ENCODE measurements at regions not wholly inside any gene's neighbourhood (a gene's known extent, or its start where the extent isn't known, plus 50 kb on each side); places are given as distances from the start of the nearest gene placed in this dataset.
A peak's percentile ranks its signal among the peaks of the same experiment; 100 is the strongest.

GRCh38 chr13:50401049-50401505 lies 385.8 kb downstream of the KCNRG start:
- DNase-seq = no peak
- peak; percentile 31 for ATAC-seq (ENCODE audit: poor library complexity)
- intact Hi-C loops (cut with DNase I) = no loop called here

DNA sequence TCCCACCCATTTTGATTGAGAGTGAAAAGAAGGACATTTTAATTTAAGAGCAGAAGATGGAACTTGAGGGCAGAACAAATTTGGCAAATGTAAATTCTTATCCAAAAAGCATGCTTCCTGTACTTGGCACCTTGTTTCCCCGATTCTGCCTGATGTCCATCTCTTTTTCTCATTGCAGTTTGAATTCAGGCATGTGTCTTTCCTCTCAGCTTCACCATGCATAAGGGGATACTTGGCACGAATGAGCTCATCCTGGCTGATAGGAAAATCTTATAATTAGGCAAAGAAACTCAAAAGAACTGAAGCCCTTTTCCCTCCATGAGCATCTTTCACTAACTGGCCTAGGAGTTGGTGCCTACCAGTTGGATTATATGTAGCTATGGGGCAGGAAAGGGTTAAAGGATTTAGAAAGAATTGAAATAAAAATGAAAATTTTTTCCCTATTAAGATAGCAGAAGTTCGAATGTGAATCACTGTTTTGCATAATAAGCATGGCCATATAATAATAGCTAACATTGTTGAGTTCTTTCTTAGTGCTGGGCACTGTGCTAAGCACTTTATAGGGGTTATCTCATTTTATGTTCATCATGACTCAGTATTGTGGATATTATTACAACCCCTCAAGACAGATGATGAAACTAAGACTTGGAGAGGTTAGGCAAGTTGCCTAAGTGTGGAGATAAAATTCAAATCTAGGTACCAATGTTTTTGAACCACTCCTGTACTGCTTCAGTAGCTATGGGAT lies 386.6 kb downstream of the KCNRG start:
- DNase-seq = no peak
- intact Hi-C loops (cut with DNase I) = no loop called here

DNA sequence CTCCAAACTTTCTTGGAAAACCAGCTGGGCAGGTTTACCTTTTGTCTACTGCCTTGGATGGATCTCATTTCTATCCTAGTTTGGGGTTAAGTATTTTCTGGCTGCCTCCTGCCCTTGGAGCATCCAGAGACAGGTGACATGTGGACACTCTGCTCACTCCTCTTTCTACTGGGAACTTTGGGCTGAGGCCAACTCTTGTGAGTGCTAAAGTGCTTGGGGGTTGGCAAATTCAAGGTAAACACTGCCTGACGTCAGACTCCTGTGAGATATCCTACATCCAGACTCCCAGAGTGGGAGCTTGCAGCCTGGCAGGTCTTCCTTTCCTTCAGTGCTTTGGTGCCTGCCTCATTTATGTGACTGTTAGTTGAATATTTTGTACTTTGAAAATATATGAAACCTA lies 388.1 kb downstream of the KCNRG start:
- ATAC-seq (ENCODE audit: poor library complexity) (peak; percentile 57), DNase-seq (no peak)
- intact Hi-C loops (cut with DNase I) = no loop called here

More for the DNA sequence above, 386.6 kb downstream of the KCNRG start:
- ATAC-seq (ENCODE audit: poor library complexity) = no peak

- DNase-seq (no peak), ATAC-seq (ENCODE audit: poor library complexity) (no peak)
- intact Hi-C loops (cut with DNase I) = no loop called here
These were observed 388.9 kb downstream of the KCNRG start for GRCh38 chr13:50404116-50404515.

DNA sequence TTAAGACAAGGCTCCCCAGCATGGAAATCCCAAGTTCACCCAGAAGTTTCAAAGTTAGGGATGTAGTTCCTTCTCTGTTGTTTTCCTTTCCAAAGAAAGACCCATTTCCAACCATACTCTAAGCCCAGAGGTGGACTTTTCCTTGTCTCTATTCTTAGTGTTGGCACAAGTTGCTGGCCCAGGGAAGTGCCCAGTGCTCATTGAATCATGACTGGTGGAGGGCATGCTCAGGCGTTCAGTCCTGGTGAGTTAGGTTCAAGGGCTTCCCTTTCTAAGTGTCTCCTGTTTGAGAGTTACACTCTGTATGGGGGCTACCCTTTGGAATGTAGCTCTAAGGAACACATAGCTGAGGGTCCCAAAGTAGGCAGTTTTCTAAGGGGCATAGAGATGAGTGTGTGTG lies 389.5 kb downstream of the KCNRG start:
- DNase-seq (no peak), ATAC-seq (ENCODE audit: poor library complexity) (no peak)
- intact Hi-C loops (cut with DNase I) = no loop called here

DNA sequence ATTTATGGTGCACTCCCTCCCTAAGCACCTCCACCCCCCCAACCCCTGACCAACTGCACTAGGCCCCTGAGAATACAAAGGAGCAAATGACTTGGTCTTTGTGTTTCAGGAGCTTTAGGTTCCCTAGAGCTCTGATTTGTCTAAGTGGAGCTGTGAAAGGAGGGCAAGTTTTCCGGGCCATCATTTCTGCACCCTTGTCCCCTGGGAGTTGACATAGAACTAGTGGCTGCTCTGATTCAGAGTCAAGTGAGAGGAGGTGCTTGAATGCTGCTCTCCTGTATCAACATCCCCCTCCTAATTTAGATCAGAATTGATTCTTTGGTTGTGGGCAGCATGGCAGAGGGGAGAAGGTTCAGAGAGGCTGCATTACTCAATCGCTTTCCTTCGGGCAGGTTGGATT lies 391.6 kb downstream of the KCNRG start:
- intact Hi-C loops (cut with DNase I) = no loop called here
- no peak for DNase-seq
- ATAC-seq (ENCODE audit: poor library complexity) = no peak

DNA sequence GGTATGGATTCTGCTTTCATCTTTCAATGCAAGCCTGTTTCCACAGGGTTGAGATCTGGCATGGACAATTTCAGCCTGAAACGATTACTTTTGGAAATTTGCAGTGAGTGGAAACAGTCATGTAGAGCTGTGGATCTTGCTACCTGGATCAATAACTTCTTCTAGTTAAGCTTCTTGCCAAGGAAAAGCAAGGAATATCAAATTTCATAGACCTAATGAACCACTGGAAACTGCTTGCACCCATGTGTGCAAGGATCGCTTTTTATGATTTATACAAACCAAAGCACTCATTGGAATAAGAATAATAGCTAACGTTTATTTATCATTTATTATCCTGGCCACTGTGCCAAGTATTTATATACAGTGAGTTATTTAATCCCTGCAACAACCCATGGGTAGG lies 392.8 kb downstream of the KCNRG start:
- ATAC-seq (ENCODE audit: poor library complexity) (no peak), DNase-seq (no peak)
- intact Hi-C loops (cut with DNase I) = no loop called here

GRCh38 chr13:50409220-50409619 lies 394.0 kb downstream of the KCNRG start:
- DNase-seq (no peak), ATAC-seq (ENCODE audit: poor library complexity) (no peak)
- intact Hi-C loops (cut with DNase I) = no loop called here

- no peak for DNase-seq
- peak; percentile 52 for ATAC-seq (ENCODE audit: poor library complexity)
- intact Hi-C loops (cut with DNase I) = no loop called here
These were observed 395.9 kb downstream of the KCNRG start for GRCh38 chr13:50410921-50411746.

DNA sequence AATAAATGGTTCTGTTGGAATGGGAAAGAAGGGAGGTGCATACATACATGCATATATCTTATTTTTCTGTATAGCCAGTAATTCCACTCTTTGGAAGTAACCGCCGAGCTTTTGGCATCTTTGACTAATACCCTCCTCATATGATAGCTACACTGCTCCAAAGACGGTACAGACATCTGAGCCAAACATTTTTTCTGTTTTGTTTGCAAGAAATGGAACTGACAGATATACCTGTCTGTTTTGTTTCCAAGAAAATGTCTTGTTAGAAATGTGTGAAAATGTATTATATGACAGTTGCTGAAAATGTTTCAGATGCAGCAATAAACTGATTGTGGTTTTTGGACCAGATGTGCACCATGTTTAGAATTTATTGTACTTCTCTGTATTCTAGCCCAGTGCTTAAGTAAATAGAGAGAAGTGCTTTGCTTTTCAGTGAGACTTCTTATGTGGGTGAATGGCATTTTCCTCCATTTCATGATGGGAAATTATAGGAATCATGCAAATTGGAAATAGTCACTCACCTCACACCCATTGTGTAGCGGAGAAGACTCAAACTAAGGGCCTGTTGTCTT lies 396.9 kb downstream of the KCNRG start:
- DNase-seq (no peak), ATAC-seq (ENCODE audit: poor library complexity) (no peak)
- intact Hi-C loops (cut with DNase I) = no loop called here

DNA sequence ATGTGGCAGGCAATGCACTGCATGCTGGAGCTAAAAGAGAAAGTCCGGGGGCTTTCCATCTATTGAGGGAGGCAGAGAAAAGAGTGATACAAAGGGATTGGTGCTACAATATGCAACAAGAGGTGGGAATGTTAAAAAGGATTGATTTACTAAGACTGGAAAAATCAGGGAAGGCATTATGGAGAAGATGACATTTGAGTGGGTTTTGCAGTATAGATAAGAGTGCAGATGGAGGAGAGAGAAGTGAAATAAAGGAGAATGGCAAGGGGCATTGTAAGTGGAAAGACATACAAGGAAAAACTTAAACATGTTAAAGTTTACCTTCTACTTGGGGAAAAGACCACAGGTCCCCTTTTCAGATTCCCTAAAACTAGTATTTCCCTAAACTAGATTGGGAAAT lies 399.4 kb downstream of the KCNRG start:
- intact Hi-C loops (cut with DNase I) = no loop called here
- ATAC-seq (ENCODE audit: poor library complexity) (no peak), DNase-seq (no peak)

DNA sequence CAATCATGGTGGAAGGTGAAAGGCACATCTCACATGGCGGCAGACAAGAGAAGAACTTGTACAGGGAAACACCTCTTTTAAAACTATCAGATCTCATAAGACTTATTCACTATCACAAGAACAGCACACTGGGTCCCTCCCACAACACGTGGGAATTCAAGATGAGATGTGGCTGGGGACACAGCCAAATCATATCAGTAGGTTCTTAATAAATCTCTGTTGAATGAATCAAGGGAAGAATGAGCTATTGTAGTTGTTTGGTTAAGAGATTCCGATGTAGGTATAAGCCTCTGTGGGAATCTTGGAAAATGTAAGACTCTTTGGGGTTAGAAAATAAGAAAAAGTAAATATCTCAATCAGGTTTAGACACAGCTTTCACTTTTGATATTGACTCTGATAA lies 400.2 kb downstream of the KCNRG start:
- intact Hi-C loops (cut with DNase I) = no loop called here
- no peak for DNase-seq
- ATAC-seq (ENCODE audit: poor library complexity) = no peak

DNA sequence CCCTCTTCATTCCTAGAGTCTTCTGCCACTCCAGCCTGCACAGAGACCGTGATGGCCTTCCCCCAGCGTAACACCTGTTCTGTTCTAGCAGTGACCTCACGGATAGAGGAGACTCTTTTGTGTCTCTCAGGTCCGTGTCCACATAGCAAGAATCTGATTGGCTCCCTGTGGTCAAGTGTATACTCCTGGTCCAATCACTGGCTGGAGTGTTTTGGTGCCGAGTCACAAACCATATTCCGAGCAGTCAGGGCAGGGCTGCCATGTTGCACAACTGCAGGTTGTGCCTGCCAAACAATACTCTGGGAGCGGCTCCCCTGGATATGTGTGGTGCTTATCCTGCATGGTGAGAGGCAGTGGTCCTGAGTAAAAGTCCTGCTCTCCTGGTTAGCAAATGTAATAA lies 402.4 kb downstream of the KCNRG start:
- intact Hi-C loops (cut with DNase I) = no loop called here
- no peak for ATAC-seq (ENCODE audit: poor library complexity)
- DNase-seq = no peak

DNA sequence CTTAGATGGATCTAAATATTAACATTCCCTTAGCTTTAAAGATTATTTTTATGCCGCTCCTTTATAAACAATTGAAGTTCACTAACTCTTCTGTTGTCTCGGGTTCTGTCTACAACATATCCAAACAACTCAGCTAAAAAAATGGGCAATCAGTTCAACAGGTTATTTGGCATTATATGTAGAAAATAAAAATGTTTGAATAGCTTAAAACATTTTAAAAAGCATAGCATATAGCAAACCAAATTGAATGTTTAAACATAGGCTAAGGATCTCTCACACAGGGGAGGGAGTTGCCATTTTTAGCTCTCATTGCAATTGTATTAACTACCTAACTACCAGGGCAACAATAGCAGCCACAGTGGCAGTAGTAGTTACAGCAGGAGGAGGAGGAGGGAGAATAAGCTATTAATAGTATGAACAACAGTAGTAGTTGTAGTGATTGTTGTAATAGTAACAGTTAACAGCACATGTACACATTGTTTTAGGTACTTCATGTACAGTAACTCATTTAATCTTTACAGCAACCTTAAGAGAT lies 404.2 kb downstream of the KCNRG start:
- no peak for DNase-seq
- ATAC-seq (ENCODE audit: poor library complexity) = peak; percentile 78
- intact Hi-C loops (cut with DNase I) = no loop called here

GRCh38 chr13:50419896-50420295 lies 404.7 kb downstream of the KCNRG start:
- intact Hi-C loops (cut with DNase I) = no loop called here
- DNase-seq (peak; percentile 54), ATAC-seq (ENCODE audit: poor library complexity) (peak; percentile 47)

DNA sequence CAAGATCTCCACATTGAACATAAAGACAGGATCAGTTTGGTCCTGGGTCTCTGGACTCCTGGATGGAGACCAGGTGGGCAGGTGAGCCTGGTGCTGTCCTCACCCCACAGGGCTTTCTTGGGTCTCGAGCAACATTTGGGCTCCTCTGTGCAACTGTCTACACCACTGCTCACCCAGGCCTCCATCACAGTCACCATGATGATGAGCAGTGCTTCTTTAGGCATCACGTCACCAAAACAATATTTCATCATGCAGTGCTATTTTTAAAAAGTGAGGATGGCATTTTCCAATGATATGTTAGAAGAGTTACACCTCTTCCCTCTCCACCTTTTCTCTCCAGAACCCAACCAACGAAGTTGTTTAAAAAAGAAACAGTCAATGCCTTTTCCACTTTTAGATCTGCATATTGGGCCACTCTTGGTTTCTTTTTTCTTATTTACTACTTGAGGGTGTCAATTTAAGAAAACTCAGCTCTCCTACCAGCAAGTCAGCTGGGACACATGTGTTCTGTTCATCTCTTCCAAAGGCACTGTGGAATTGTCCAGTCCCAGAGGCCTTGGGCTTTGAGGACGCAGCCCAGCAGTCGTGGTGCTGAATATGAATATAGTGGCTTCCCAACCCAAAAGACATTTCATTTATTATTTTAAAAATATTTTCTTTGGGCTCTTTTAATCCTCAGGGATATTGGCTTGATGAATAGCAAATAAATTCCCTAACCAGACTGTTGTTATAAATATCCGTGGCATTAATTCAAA lies 405.7 kb downstream of the KCNRG start:
- DNase-seq = no peak
- intact Hi-C loops (cut with DNase I) = no loop called here
- ATAC-seq (ENCODE audit: poor library complexity) = peak; percentile 48

- no peak for DNase-seq
- intact Hi-C loops (cut with DNase I) = no loop called here
- no peak for ATAC-seq (ENCODE audit: poor library complexity)
These were observed 406.4 kb downstream of the KCNRG start for GRCh38 chr13:50421473-50422130.
